Smooth muscle cell (in vitro differentiated cells): ENCODE measurements at regions not wholly inside any gene's neighbourhood (a gene's known extent, or its start where the extent isn't known, plus 50 kb on each side); places are given as distances from the start of the nearest gene placed in this dataset.
"Not testable (repeated sequence)": the region's sequence is repeated elsewhere in the genome, so short reads cannot be mapped to it uniquely, and the experiment has no call there.

Source experiments
- DNase-seq: peaks from one replicate; lab custom pipeline; 2025; ENCODE audit not compliant: unreplicated experiment; lab: John Stamatoyannopoulos, UW
- H2AFZ ChIP-seq: fragments of 200-600 bp; sonication (generic); 2 replicates; pipeline ENCODE4 v1.6.0; 2016; ENCODE audit warnings: antibody characterized with exemption, low read depth, mild to moderate bottlenecking
- H3F3A ChIP-seq: fragments of 200-600 bp; sonication (generic); 2 replicates; pipeline ENCODE4 v1.6.0; 2017; ENCODE audit warnings: antibody characterized with exemption, low read depth
- H3K27ac ChIP-seq: fragments of 200-600 bp; sonication (generic); 2 replicates; pipeline ENCODE4 v1.5.1; 2016; ENCODE audit warnings: low read depth, mild to moderate bottlenecking
- H3K27me3 ChIP-seq: fragments of 200-600 bp; sonication (generic); 2 replicates; pipeline ENCODE4 v1.6.1; 2016; ENCODE audit warnings: low read depth, mild to moderate bottlenecking
- H3K36me3 ChIP-seq: fragments of 200-600 bp; sonication (generic); 2 replicates; pipeline ENCODE4 v1.5.1; 2016; ENCODE audit warnings: low read depth
- H3K4me1 ChIP-seq: fragments of 200-600 bp; sonication (generic); 2 replicates; pipeline ENCODE4 v1.5.1; 2016; ENCODE audit warnings: low read depth
- H3K4me2 ChIP-seq: fragments of 200-600 bp; sonication (generic); 2 replicates; pipeline ENCODE4 v1.6.0; 2016; ENCODE audit warnings: mild to moderate bottlenecking
- H3K4me3 ChIP-seq: fragments of 200-600 bp; sonication (generic); 2 replicates; pipeline ENCODE4 v1.5.1; 2016; ENCODE audit warnings: mild to moderate bottlenecking
- H3K79me2 ChIP-seq: fragments of 200-600 bp; sonication (generic); 2 replicates; pipeline ENCODE4 v1.6.0; 2016; ENCODE audit warnings: low read depth, mild to moderate bottlenecking
- H3K9ac ChIP-seq: fragments of 200-600 bp; sonication (generic); 2 replicates; pipeline ENCODE4 v1.6.0; 2016; ENCODE audit warnings: low read depth
- H3K9me3 ChIP-seq: fragments of 200-600 bp; sonication (generic); replicated peaks from 2 replicates; pipeline ENCODE4 v1.5.1; 2016; ENCODE audit warnings: low read depth
- H4K20me1 ChIP-seq: fragments of 200-600 bp; sonication (generic); 2 replicates; pipeline ENCODE4 v1.6.0; 2016; ENCODE audit warnings: low read depth
- CTCF ChIP-seq: fragments of 200-600 bp; sonication (generic); IDR thresholded peaks from 2 replicates; pipeline ENCODE4 v1.5.1; 2017; ENCODE audit warnings: borderline replicate concordance, mild to moderate bottlenecking, antibody characterized with exemption; ENCODE audit not compliant: insufficient read depth, poor library complexity, severe bottlenecking
- WGBS: methylation state at CpG from one replicate; pipeline ENCODE4 v1.1.7; 2016; ENCODE audit warnings: low lambda C conversion rate; 5-methylcytosine and 5-hydroxymethylcytosine counted together

DNA sequence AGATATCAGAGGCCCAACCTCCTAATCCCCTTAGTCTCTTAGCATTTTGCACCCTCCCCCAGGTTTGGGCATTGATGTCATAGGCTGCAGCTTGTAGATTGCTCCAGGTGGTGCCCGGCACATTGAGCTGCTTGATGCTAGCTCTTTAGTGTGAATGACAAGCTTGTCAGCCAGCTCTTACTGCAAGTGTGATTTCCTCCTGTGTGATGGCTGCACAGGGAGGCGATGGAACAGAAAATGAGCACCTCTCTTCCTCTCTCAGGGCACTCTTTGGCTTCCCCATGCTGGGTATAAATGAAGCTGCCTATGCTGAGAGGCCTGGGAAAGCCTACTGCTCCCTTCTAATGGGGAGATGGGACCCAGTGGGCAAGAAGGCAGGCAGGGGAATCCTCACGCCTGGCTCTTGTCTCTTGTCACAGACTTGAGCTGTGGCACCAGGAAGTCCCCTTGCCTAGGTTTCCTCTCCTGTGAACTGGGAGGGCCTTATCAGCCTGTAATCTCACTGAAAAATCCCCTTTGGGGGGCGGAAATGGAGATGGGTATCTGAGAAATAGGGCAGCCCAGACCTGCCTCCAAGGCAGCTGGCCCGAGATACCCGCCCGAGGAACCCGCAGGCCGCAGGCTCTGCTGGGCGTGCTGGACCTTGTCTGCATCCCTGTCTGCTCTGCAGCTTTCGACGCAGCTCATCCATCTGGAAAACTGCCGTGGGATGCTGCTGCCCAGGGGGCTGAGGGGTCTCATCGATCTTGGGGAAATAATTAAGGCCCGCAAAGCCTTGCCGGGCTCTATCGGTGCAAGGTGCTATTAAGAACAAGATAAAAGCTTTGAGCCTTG lies 163.5 kb upstream of the CXCR4 start:
- Histone ChIP-seq H4K20me1 (no peaks in the 10 kb centered on the region), H3K4me3 (no peak overlapping the region), H3K4me1 (no peaks in the 10 kb centered on the region), H2AFZ (no peak overlapping the region), H3K79me2 (no peaks in the 10 kb centered on the region), H3K27ac (no peak overlapping the region), H3K9ac (no peak overlapping the region), H3K36me3 (no peaks in the 10 kb centered on the region), H3F3A (no peaks in the 10 kb centered on the region), H3K4me2 (no peak overlapping the region), H3K9me3 (no peaks in the 10 kb centered on the region), H3K27me3 (peaks cover 2% of the 10 kb centered on the region)
- TF ChIP-seq CTCF = no peak
- WGBS = 86% methylated on average over 17 of the region's 17 CpGs
- DNase-seq = no peak

- not testable (repeated sequence) for H3K9ac ChIP-seq, H3K4me2 ChIP-seq, H3K4me1 ChIP-seq, H3K27me3 ChIP-seq, H4K20me1 ChIP-seq, H2AFZ ChIP-seq, H3K27ac ChIP-seq, DNase-seq, H3K4me3 ChIP-seq, H3K79me2 ChIP-seq, H3F3A ChIP-seq, H3K9me3 ChIP-seq, H3K36me3 ChIP-seq
- 61% methylated on average over 4 of the region's 4 CpGs for WGBS
Observed at GRCh38 chr2:136266346-136266745, 148.4 kb upstream of the CXCR4 start.

GRCh38 chr2:136259551-136259950 lies 141.6 kb upstream of the CXCR4 start:
- WGBS = 86% methylated on average over 3 of the region's 3 CpGs

DNA sequence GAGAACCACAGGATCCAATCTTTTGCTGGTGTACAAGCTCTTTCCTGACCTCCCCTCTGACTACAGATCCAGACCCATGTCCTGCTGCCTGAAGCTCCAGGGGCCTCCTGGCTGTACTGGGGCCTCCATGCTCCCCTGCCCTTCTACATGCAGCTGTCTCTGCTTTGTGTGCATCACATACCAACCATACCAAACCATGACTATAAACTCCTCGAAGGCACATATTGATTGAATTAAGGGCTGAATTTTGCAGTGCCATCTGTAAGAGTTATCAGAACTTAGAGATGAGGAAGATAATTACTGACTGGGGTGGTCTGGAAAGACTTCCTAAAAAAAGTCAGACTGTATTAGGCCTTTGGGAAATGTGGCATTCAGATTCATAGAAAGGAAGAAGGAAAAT lies 139.9 kb upstream of the CXCR4 start:
- Histone ChIP-seq H3K4me1 (no peaks in the 10 kb centered on the region), H3K9me3 (no peaks in the 10 kb centered on the region), H3K36me3 (no peaks in the 10 kb centered on the region), H3K4me3 (no peak overlapping the region), H4K20me1 (no peaks in the 10 kb centered on the region), H3K27ac (no peak overlapping the region), H3F3A (no peaks in the 10 kb centered on the region), H3K27me3 (no peaks in the 10 kb centered on the region), H3K4me2 (no peak overlapping the region), H2AFZ (no peak overlapping the region), H3K9ac (no peak overlapping the region), H3K79me2 (no peaks in the 10 kb centered on the region)
- 17% methylated on average over 1 of the region's 1 CpG for WGBS
- TF ChIP-seq CTCF = no peak
- DNase-seq = no peak

More at GRCh38 chr2:136259551-136259950, 141.6 kb upstream of the CXCR4 start:
- no peak overlapping the region for H3K27ac ChIP-seq
- H3K36me3 ChIP-seq = no peaks in the 10 kb centered on the region
- no peaks in the 10 kb centered on the region for H4K20me1 ChIP-seq
- no peaks in the 10 kb centered on the region for H3K27me3 ChIP-seq
- DNase-seq = no peak
- H3K9ac ChIP-seq = no peak overlapping the region
- no peak overlapping the region for H3K4me2 ChIP-seq
- no peak overlapping the region for H3K4me3 ChIP-seq
- H3F3A ChIP-seq = no peaks in the 10 kb centered on the region
- no peak for TF ChIP-seq CTCF
- H3K4me1 ChIP-seq = no peaks in the 10 kb centered on the region
- no peaks in the 10 kb centered on the region for H3K79me2 ChIP-seq
- H2AFZ ChIP-seq = no peak overlapping the region
- H3K9me3 ChIP-seq = no peaks in the 10 kb centered on the region
